ENCODE measurements at regions not wholly inside any gene's neighbourhood (a gene's known extent, or its start where the extent isn't known, plus 50 kb on each side); places are given as distances from the start of the nearest gene placed in this dataset.
"Not testable (repeated sequence)": the region's sequence is repeated elsewhere in the genome, so short reads cannot be mapped to it uniquely, and the experiment has no call there.

DNA sequence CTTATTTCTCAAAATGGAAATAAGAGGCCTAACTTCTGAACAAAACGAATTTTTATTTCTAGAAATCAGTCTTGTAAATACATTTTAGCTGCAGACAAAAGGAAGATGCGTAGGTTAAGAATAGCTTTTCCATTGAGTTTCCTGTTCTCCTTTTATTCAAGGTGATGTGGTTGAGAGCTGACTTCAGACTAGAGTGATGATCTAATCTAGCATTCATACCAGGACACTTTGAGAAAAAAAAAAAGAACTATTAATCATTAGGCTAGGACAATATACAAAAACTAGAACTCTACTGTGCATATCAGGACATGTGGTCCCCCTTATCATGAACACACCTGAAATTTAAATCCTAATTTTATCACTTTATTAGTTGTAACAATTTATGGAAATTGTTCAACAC lies 884.5 kb upstream of the EPHA5 start:
- Histone ChIP-seq H3K27ac (no peak overlapping the region), H3K4me1 (no peaks in the 10 kb centered on the region), H3K9me3 (no peaks in the 10 kb centered on the region), H3K27me3 (no peaks in the 10 kb centered on the region), H3K4me3 (no peak overlapping the region), H3K36me3 (no peaks in the 10 kb centered on the region)
- no peak for DNase-seq
- TF ChIP-seq, protein P1, sequence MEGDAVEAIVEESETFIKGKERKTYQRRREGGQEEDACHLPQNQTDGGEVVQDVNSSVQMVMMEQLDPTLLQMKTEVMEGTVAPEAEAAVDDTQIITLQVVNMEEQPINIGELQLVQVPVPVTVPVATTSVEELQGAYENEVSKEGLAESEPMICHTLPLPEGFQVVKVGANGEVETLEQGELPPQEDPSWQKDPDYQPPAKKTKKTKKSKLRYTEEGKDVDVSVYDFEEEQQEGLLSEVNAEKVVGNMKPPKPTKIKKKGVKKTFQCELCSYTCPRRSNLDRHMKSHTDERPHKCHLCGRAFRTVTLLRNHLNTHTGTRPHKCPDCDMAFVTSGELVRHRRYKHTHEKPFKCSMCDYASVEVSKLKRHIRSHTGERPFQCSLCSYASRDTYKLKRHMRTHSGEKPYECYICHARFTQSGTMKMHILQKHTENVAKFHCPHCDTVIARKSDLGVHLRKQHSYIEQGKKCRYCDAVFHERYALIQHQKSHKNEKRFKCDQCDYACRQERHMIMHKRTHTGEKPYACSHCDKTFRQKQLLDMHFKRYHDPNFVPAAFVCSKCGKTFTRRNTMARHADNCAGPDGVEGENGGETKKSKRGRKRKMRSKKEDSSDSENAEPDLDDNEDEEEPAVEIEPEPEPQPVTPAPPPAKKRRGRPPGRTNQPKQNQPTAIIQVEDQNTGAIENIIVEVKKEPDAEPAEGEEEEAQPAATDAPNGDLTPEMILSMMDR (IDR thresholded peaks at IDR 0.05): no peak
- no peak for TF ChIP-seq POLR2A (IDR thresholded peaks at IDR 0.05)

DNA sequence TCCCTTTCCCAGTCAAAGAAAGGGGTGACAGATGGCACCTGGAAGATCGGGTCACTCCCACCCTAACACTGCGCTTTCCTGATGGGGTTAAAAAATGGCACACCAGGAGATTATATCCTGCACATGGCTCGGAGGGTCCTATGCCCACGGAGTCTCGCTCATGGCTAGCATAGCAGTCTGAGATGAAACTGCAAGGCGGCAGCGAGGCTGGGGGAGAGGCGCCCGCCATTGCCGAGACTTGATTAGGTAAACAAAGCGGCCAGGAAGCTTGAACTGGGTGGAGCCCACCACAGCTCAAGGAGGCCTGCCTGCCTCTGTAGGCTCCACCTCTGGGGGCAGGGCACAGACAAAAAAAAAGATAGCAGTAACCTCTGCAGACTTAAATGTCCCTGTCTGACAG lies 875.0 kb upstream of the EPHA5 start:
- not testable (repeated sequence) for H3K36me3 ChIP-seq, DNase-seq, H3K4me3 ChIP-seq, H3K27me3 ChIP-seq, H3K27ac ChIP-seq, H3K9me3 ChIP-seq, H3K4me1 ChIP-seq

DNA sequence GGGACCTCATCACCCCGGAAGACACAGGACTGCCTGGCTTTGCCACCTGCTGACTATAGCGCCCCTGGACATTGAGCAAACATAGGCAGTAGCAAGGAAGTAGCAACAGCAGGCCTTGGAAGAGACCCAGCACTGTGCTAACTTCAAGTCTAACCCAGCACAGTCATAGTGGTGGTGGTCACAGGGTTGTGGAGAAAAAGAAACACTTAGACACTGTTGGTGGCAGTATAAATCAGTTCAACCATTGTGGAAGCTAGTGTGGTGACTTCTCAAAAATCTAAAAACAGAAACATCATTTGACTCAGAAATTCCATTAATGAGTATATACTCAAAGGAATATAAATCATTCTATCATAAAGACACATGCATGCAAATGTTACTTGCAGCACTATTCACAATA lies 874.0 kb upstream of the EPHA5 start:
- DNase-seq: no peak
- TF ChIP-seq, protein P1 (IDR thresholded peaks at IDR 0.05): no peak
- TF ChIP-seq POLR2A (IDR thresholded peaks at IDR 0.05): no peak

DNA sequence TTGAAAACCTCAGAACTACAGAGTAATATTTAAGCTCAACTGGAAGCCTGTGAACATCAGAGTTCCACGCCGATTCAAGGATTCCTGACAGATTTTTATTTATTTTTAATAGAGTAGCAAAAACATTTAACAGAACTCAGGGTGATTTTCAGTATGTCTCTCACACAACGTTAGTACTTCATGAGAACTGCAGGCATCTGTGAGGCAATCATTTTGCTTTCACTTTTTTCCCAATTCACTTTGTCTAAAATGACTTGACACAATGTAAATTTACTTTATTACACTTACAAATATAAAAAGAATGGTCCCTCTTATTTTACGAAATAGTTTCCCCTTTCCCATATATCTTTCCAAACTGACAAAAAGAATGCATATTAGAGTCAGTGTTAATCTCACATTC lies 869.5 kb upstream of the EPHA5 start:
- no peak for DNase-seq
- peaks cover 0 to 2% (median 0%) of the 10 kb centered on the region in 4 donors for H3K9me3 ChIP-seq
- TF ChIP-seq, protein P1 (IDR thresholded peaks at IDR 0.05): no peak
- TF ChIP-seq POLR2A (IDR thresholded peaks at IDR 0.05): no peak
- no peak overlapping the region for H3K4me3 ChIP-seq
- H3K4me1 ChIP-seq: no peaks in the 10 kb centered on the region
- H3K27ac ChIP-seq: no peak overlapping the region
- H3K27me3 ChIP-seq: no peaks in the 10 kb centered on the region
- H3K36me3 ChIP-seq: no peaks in the 10 kb centered on the region

More for the DNA sequence above, 874.0 kb upstream of the EPHA5 start:
- H3K9me3 ChIP-seq: peaks cover 0 to 2% (median 0%) of the 10 kb centered on the region in 4 donors
- H3K27me3 ChIP-seq: no peaks in the 10 kb centered on the region
- no peaks in the 10 kb centered on the region for H3K4me1 ChIP-seq
- H3K27ac ChIP-seq: no peak overlapping the region
- no peak overlapping the region for H3K4me3 ChIP-seq
- no peaks in the 10 kb centered on the region for H3K36me3 ChIP-seq

DNA sequence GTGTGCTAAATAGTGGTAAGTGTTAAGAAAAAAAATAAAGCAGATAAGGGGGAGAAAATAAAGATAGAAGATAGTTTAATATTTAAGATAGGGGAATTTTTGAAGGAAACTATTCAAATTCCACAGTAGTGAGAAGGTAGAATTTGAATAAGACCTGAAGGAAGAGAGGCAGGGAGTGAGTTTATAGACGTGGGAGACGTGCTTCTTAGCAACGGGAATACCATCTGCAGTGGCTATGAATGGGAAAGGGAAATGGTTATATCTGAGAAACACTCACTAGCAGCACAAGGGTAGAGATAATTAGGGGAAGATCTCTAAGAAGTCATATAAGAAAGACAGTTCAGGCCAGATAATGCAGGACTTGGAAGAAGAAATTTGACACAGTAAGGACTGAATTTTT lies 854.5 kb upstream of the EPHA5 start:
- no peak for DNase-seq
- no peaks in the 10 kb centered on the region for H3K9me3 ChIP-seq
- no peaks in the 10 kb centered on the region for H3K4me1 ChIP-seq
- H3K27me3 ChIP-seq: no peaks in the 10 kb centered on the region
- no peaks in the 10 kb centered on the region for H3K36me3 ChIP-seq
- no peak overlapping the region for H3K27ac ChIP-seq
- TF ChIP-seq, protein P1 (IDR thresholded peaks at IDR 0.05): no peak
- TF ChIP-seq POLR2A (IDR thresholded peaks at IDR 0.05): no peak
- H3K4me3 ChIP-seq: no peak overlapping the region

DNA sequence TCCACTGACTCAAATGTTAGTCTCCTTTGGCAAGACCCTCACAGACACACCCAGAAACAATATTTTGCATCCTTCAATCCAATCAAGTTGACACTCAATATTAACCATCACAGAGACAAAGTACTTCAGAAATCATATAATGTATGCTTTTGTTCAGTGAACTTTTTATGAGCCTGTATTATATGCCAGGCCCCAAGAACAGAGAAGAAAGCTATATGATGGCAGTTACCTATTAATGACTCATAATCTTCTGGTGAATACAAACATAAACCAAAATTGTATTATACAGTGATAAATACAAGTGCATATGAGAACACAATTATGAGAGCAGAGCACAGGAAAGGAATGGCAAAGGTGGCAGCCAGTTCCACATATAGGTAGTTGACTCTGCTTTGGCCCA lies 852.0 kb upstream of the EPHA5 start:
- Histone ChIP-seq H3K4me3 (no peak overlapping the region), H3K4me1 (no peaks in the 10 kb centered on the region), H3K9me3 (no peaks in the 10 kb centered on the region), H3K36me3 (no peaks in the 10 kb centered on the region), H3K27ac (no peak overlapping the region), H3K27me3 (no peaks in the 10 kb centered on the region)
- no peak for TF ChIP-seq POLR2A (IDR thresholded peaks at IDR 0.05)
- TF ChIP-seq, protein P1 (IDR thresholded peaks at IDR 0.05): no peak
- no peak for DNase-seq
